GM18858 (cell line): ENCODE measurements at regions not wholly inside any gene's neighbourhood (a gene's known extent, or its start where the extent isn't known, plus 50 kb on each side); places are given as distances from the start of the nearest gene placed in this dataset.

Experiments used
- ATAC-seq: cut with Tn5 transposase; IDR thresholded peaks from one replicate; pipeline ENCODE4 v1.9.1; 2021; ENCODE audit not compliant: unreplicated experiment

- ATAC-seq, result no peak
Observed at GRCh38 chr12:91609283-91609682, 426.7 kb upstream of the DCN start.

DNA sequence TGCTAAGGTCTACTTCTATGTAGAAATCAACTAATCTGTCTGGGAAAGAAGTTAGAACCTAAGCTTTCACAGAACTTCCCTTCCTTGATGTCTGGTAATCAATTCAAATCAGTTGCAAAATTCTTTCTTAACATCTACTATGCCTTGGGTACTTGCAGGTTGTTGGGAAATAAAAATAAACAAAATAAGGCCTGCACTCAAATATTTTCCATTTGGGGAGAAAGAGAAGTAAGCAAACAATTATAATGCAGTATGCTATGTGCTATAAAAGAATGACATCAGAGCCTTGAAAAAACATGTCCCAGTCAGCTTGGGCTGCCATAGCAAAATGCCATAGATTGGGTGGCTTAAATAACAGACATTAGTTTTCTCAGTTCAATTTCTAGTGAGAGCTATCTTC lies 425.9 kb upstream of the DCN start:
- ATAC-seq, result no peak

GRCh38 chr12:91606662-91607377 lies 424.2 kb upstream of the DCN start:
- ATAC-seq, result no peak

GRCh38 chr12:91604897-91605296 lies 422.3 kb upstream of the DCN start:
- no peak for ATAC-seq

GRCh38 chr12:91603060-91603459 lies 420.4 kb upstream of the DCN start:
- ATAC-seq, result no peak

- ATAC-seq, result no peak
Observed at GRCh38 chr12:91601054-91601453, 418.4 kb upstream of the DCN start.

GRCh38 chr12:91594715-91595114 lies 412.1 kb upstream of the DCN start:
- no peak for ATAC-seq

DNA sequence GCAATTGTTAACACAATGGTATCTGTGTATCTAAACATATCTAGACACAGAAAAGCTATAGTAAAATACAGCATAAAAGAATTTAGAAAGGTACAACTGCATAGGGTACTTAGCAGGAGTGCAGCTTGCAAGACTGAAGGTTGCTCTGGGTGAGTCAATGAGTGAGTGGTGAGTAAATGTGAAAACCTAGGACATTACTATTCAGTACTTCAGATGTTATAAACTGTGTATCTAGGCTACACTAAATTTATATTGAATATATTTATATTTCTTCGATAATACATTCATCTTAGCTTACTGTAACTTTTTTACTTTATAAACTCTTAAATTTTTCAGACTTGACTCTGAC lies 409.0 kb upstream of the DCN start:
- no peak for ATAC-seq

GRCh38 chr12:91590966-91591638 lies 408.5 kb upstream of the DCN start:
- no peak for ATAC-seq

- ATAC-seq, result no peak
Observed at GRCh38 chr12:91588874-91589454, 406.3 kb upstream of the DCN start.

DNA sequence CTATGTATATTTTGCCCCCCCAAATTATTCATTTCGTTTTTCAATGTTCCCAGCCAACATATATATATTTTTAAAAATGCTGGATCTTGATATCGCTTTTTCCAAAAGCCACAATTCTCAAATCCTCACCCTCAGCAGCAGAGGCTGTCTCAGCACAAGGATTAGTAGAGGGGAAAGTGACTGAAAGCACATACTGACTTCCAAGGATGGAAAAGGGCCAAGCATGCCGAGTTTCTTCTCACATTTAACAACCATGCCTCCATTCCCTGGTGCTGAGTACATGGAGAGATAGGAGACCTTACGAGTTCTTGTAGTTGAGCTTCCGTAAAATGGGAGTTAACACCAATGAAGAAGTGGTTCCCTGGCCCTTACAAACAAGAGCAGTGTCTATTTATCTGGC lies 403.4 kb upstream of the DCN start:
- ATAC-seq, result no peak

DNA sequence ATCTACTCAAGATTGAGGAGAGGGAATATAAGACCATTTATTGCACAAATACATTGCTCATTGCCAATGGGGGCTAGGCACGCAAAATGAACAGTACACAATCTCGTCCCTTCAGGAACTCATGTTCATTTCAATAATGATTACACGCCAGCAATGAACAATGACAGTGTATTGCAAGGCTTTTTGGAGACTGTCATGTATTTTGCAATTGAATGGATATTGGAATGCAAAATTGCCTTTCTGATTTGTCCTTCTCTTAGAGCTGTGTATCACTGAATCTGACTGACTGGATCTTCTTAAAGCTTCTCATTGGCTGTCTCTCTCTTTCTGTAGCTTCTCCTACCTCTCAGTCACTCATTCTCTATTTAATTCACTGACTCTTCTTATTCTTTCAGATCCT lies 400.2 kb upstream of the DCN start:
- no peak for ATAC-seq

GRCh38 chr12:91579516-91580263 lies 397.1 kb upstream of the DCN start:
- no peak for ATAC-seq

DNA sequence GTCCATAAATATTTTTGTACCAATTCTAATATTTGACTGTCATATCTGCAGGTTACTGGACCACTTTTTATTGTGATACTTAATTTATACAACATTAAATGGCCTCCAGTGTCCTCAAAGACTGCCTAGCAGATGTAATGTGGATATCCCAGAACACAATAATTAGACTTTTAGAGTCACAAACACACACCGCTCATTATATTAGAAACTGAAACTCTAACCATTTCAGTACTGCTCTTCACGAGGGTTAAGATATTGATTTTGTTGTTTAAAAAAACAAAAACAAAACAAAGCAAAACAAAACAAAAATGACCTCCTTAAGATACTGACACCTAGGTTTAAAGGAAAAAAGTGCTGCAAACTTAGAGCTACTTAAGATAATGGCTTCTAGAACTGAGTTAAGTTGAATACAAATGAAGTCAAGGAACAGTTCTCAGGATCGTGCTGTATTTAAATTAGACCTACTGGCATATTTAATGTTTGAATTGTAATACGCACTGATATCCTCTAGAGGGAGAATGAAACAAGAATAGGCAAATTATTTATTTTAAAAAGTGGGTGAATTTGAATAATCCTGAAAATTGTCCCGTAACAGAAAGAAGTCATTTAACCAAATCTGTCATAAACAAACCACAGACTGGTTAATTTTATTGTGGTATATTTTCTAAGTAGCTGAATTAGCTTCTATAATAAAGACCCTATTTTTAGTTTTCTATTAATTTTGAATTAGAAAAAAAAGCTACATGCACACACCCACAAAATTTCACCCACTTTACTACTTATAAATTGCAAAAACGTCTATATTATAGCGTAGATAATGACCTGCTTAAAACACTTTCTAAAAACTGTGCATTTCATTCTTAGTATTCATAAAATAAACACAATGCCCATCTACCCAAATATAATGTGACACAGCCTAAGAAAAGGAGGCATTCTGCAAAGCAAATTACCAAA lies 395.2 kb upstream of the DCN start:
- ATAC-seq, result peak; percentile 52

DNA sequence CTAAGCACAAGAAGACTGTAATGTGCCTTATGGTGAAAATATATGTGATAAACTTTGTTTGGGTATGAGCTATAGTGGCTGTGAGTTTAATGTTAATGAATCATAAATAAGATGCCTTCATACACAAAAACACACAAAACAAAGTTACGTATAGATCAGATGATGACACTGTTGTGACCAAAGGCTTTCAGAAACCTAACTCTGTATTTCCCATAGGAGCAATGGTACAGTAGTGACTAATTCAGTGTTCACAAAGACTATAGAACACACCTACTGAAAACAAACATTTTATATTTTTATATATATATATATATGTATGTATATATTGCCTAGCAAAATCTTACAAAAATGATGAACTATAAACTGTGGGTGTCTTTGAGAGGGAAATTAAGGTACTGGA lies 393.8 kb upstream of the DCN start:
- ATAC-seq, result no peak

GRCh38 chr12:91575630-91576029 lies 393.0 kb upstream of the DCN start:
- no peak for ATAC-seq

DNA sequence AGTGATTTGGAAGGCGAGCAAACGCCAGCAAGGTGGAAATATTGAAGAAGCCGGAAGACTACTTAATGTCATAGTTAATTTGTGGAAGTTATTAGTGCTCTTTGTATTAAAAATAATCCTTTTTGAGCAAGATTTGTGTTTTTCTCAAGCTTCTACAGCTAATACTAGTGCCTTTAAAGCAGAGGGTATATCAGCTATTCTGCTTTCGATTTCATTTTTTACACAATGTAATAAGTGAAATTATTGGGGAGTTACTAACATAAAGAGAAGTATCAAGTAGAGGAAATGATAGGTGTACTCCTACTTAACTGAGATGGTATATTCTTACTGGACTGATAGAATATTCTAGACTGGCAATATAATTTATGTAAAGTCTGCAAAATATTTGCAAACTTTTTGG lies 392.4 kb upstream of the DCN start:
- no peak for ATAC-seq

- ATAC-seq, result no peak
Observed at GRCh38 chr12:91574391-91574790, 391.8 kb upstream of the DCN start.

DNA sequence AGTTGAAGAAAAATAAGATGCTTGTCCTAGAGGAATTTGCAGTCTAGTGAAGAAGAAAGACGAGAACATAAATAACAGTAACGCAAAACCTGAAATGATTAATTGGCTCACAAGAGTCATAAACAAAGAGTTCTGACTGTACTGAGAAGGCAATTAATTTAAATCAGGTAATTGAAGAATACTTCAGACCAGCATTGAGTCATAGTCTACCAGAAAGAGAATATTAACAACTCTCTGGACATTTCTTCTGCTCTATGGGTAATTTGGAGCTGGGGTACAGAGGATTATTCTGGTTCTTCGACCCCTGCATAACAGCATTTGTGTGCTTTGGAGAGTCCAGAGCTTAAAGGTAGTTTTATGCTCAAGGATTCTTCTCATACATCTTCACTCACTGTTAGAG lies 390.3 kb upstream of the DCN start:
- ATAC-seq, result no peak

DNA sequence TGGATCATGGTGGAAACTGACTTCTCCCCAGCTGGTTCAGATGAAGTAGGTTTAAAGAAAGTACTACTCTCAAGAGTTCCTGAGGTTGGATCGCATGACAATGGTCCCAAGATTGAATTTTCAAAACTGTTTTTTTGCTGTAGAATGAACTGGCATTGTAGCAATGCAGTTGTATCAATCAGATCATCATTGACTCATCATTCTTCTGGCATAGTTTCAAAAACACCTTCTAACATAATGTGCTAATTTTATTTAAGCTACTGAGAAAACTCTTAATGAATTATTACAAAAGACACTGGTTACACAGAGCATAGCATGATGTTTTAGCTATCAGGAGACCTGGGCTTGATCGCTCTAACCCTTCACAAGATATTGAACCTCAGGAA lies 384.5 kb upstream of the DCN start:
- no peak for ATAC-seq
